ENCODE measurements at regions not wholly inside any gene's neighbourhood (a gene's known extent, or its start where the extent isn't known, plus 50 kb on each side); places are given as distances from the start of the nearest gene placed in this dataset.

DNA sequence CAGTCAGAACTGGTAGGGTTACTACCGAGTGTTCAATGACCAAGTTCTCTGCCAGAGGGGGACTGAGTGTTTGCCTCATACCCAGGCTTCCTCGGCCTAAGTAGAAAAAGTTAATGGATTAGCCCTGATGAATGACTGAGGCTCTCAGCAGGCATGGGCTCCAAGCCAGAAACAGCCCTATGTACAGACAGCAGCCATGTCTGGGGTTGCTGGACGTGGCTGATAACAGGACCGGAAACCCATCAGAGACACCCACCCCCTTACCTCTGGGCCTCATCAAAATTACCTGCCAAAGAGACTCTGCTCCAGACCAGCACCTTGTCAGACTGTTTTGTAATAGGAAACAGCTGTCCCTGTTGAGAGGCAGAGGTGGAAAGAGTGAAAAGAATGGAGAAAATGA, 351.4 kb downstream of the ETS1 start:
- Mint-ChIP-seq H3K27me3 (ENCODE audit: insufficient read depth) (no peaks in the 10 kb centered on the region), H3K27ac (no peak overlapping the region), H3K4me1 (ENCODE audit: low read depth) (0 out of 2 replicates have a peak, but pooled peaks cover 6% of the 10 kb centered on the region), H3K36me3 (ENCODE audit: low read depth) (no peaks in the 10 kb centered on the region), H3K9me3 (no peaks in the 10 kb centered on the region), H3K4me3 (no peak overlapping the region)
- no peak for TF ChIP-seq CTCF (IDR thresholded peaks at IDR 0.05)
- DNase-seq = no peak

- Mint-ChIP-seq H3K4me1 (ENCODE audit: low read depth) (0 out of 2 replicates have a peak, but pooled peaks cover 6% of the 10 kb centered on the region), H3K36me3 (ENCODE audit: low read depth) (no peaks in the 10 kb centered on the region), H3K27me3 (ENCODE audit: insufficient read depth) (no peaks in the 10 kb centered on the region), H3K4me3 (no peak overlapping the region), H3K9me3 (no peaks in the 10 kb centered on the region), H3K27ac (no peak overlapping the region)
- no peak for DNase-seq
- TF ChIP-seq CTCF (IDR thresholded peaks at IDR 0.05) = no peak
These were observed 351.9 kb downstream of the ETS1 start for GRCh38 chr11:128235426-128235825.

- no peaks in the 10 kb centered on the region for H3K27me3 Mint-ChIP-seq (ENCODE audit: insufficient read depth)
- no peak overlapping the region for H3K4me3 Mint-ChIP-seq
- H3K4me1 Mint-ChIP-seq (ENCODE audit: low read depth) = 0 out of 2 replicates have a peak, but pooled peaks cover 3% of the 10 kb centered on the region
- no peak for DNase-seq
- no peak overlapping the region for H3K27ac Mint-ChIP-seq
- no peaks in the 10 kb centered on the region for H3K9me3 Mint-ChIP-seq
- no peak for TF ChIP-seq CTCF (IDR thresholded peaks at IDR 0.05)
- H3K36me3 Mint-ChIP-seq (ENCODE audit: low read depth) = no peaks in the 10 kb centered on the region
These were observed 353.2 kb downstream of the ETS1 start for GRCh38 chr11:128234143-128234542.

GRCh38 chr11:128232588-128232987, 354.8 kb downstream of the ETS1 start:
- H3K27me3 Mint-ChIP-seq (ENCODE audit: insufficient read depth) = no peaks in the 10 kb centered on the region
- H3K36me3 Mint-ChIP-seq (ENCODE audit: low read depth) = no peaks in the 10 kb centered on the region
- no peak overlapping the region for H3K27ac Mint-ChIP-seq
- H3K9me3 Mint-ChIP-seq = no peaks in the 10 kb centered on the region
- TF ChIP-seq CTCF (IDR thresholded peaks at IDR 0.05) = no peak
- H3K4me3 Mint-ChIP-seq = no peak overlapping the region
- no peaks in the 10 kb centered on the region for H3K4me1 Mint-ChIP-seq (ENCODE audit: low read depth)
- no peak for DNase-seq

- H3K27me3 Mint-ChIP-seq (ENCODE audit: insufficient read depth) = no peaks in the 10 kb centered on the region
- H3K9me3 Mint-ChIP-seq = no peaks in the 10 kb centered on the region
- no peak overlapping the region for H3K4me3 Mint-ChIP-seq
- no peak overlapping the region for H3K27ac Mint-ChIP-seq
- H3K36me3 Mint-ChIP-seq (ENCODE audit: low read depth) = no peaks in the 10 kb centered on the region
- TF ChIP-seq CTCF (IDR thresholded peaks at IDR 0.05) = no peak
- no peaks in the 10 kb centered on the region for H3K4me1 Mint-ChIP-seq (ENCODE audit: low read depth)
- DNase-seq = no peak
These were observed 355.4 kb downstream of the ETS1 start for GRCh38 chr11:128231845-128232410.

DNA sequence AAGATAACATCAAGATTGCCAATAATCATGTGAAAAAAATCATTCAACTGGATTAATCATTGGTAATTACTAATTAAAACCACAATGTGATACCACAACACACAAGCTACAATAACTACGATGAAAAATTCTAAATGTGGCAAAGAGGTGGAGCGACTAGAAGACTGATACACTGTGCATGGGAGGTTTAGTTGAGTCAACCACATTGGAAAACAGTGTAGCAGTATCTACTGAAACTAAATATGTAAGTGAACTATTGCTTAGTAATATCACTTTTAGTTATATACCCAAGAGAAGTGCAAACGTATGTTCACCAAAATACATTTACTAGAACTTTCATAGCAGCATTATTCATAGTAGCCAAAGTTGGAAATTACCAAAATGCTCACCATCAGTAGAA, 359.9 kb downstream of the ETS1 start:
- Mint-ChIP-seq H3K9me3 (no peaks in the 10 kb centered on the region), H3K4me3 (no peak overlapping the region), H3K36me3 (ENCODE audit: low read depth) (no peaks in the 10 kb centered on the region), H3K4me1 (ENCODE audit: low read depth) (no peaks in the 10 kb centered on the region), H3K27me3 (ENCODE audit: insufficient read depth) (no peaks in the 10 kb centered on the region; the same call in 1 of the 2 replicates), H3K27ac (no peak overlapping the region)
- no peak for TF ChIP-seq CTCF (IDR thresholded peaks at IDR 0.05)
- no peak for DNase-seq
